AG04449 (cell line): ENCODE measurements at regions not wholly inside any gene's neighbourhood (a gene's known extent, or its start where the extent isn't known, plus 50 kb on each side); places are given as distances from the start of the nearest gene placed in this dataset.

Source experiments
- CTCF ChIA-PET: fragments of 350-600 bp; formaldehyde crosslinking; extraction: SDS; loops from one replicate; lab custom pipeline; 2021; ENCODE audit warnings: antibody characterized with exemption; lab: Yijun Ruan, JAX
- POLR2A ChIA-PET: fragments of 400-600, 350-600 bp; formaldehyde crosslinking; extraction: SDS; loops from one replicate; lab custom pipeline; 2020; ENCODE audit warnings: antibody characterized with exemption, inconsistent platforms; lab: Yijun Ruan, JAX
- DNase-seq: peaks from one replicate; pipeline ENCODE4 v3.0.0-alpha.2; 2010; ENCODE audit warnings: low read depth, low spot score
- H3K4me3 ChIP-seq: 2 replicates; pipeline ENCODE4 v1.5.1; 2011; ENCODE audit warnings: low read depth, mild to moderate bottlenecking, control low read depth, low read length
- CTCF ChIP-seq: IDR thresholded peaks from one replicate; pipeline ENCODE4 v1.5.1; 2011; ENCODE audit warnings: mild to moderate bottlenecking, moderate library complexity, low read length, control low read depth, inconsistent platforms; ENCODE audit not compliant: insufficient read depth; ENCODE audit errors: missing control alignments

GRCh38 chr10:2121315-2121714 lies 384.0 kb upstream of the ADARB2 start:
- POLR2A ChIA-PET: no interaction called here
- CTCF ChIA-PET: no interaction called here
- DNase-seq: no peak
- TF ChIP-seq CTCF: no peak
- no peak overlapping the region for H3K4me3 ChIP-seq

DNA sequence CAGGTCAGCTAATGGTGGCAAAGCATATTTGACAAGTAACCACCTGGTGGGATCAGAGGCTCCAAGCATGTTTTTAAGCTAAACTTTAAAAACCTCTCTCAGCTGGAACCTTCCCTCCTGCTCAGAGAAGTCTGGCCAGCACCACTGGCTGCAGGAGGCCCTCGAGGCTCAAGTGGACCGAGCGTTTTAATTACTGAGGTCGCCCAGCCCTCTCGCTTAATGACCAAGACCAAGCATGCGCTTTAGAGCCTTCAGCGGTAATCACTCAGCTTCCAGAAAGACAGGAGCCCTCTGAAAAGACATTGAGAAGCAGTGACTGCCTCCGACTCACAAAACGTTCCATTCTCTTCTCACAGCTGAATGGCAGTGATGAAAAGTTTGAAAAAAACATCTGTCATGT lies 383.4 kb upstream of the ADARB2 start:
- no peak overlapping the region for H3K4me3 ChIP-seq
- no peak for TF ChIP-seq CTCF
- ChIA-PET CTCF (no interaction called here), POLR2A (no interaction called here)
- no peak for DNase-seq

- no peak for DNase-seq
- ChIA-PET CTCF (no interaction called here), POLR2A (no interaction called here)
- H3K4me3 ChIP-seq: no peak overlapping the region
- no peak for TF ChIP-seq CTCF
These were observed 382.0 kb upstream of the ADARB2 start for GRCh38 chr10:2119316-2119715.

GRCh38 chr10:2118201-2118600 lies 380.9 kb upstream of the ADARB2 start:
- DNase-seq: no peak
- H3K4me3 ChIP-seq: no peak overlapping the region
- ChIA-PET POLR2A (no interaction called here), CTCF (no interaction called here)
- no peak for TF ChIP-seq CTCF

DNA sequence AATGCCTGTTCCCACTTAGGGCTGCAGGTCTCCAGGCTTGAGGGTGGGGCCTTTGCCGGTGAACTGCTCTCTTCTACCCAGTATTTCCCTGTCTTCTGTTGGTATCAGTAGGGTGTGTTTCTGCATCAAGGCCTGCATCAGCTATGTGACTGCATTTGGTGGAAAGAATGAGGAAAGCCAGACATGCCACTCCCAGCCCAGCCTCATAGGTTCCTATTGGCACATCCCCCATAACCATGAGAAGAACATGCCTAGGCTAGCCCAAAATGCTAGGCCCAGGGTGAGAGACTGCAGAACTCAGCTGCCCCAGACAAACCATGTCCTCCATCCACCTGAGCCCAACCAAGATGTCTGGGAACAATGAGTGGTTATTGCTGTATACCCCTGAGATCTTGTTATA lies 380.3 kb upstream of the ADARB2 start:
- no peak for DNase-seq
- ChIA-PET POLR2A (no interaction called here), CTCF (no interaction called here)

DNA sequence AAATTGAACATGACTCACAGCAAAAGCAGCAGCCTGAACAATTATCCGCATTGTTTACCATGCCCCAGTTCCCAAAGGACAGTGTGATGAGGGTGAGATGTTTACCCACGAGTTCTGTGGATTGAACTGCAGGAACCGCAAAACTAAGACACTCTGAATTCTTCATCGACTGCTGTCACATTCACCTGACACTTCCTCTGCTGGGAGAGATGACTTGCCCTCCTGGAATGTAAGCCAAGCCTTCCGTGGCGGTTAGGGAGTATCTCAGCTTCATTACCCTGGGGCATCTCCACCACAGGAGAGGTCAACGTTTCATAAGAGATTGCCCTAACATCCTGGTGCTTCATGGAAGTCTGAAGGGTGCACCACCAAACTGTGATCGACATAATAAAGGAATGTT lies 374.6 kb upstream of the ADARB2 start:
- CTCF ChIA-PET: no interaction called here
- no peak overlapping the region for H3K4me3 ChIP-seq
- no peak for TF ChIP-seq CTCF
- POLR2A ChIA-PET: no interaction called here
- no peak for DNase-seq

More for the DNA sequence above, 380.3 kb upstream of the ADARB2 start:
- no peak for TF ChIP-seq CTCF
- H3K4me3 ChIP-seq: no peak overlapping the region
